Nephron progenitor cell (in vitro differentiated cells): ENCODE measurements at regions not wholly inside any gene's neighbourhood (a gene's known extent, or its start where the extent isn't known, plus 50 kb on each side); places are given as distances from the start of the nearest gene placed in this dataset.

Source experiments
- DNase-seq: peaks from one replicate; pipeline ENCODE4 v3.0.0; 2021
- H3K27ac Mint-ChIP-seq: 2 replicates; pipeline ENCODE4 v1.8.0; 2021; ENCODE audit warnings: mild to moderate bottlenecking, moderate library complexity, mixed read lengths
- H3K27me3 Mint-ChIP-seq: 2 replicates; pipeline ENCODE4 v1.8.0; 2021; ENCODE audit warnings: mild to moderate bottlenecking, low read depth, mixed read lengths; ENCODE audit not compliant: poor library complexity
- H3K36me3 Mint-ChIP-seq: 2 replicates; pipeline ENCODE4 v1.8.0; 2021; ENCODE audit warnings: low read depth, mixed read lengths
- H3K4me1 Mint-ChIP-seq: 2 replicates; pipeline ENCODE4 v1.8.0; 2021; ENCODE audit warnings: mixed read lengths
- H3K4me3 Mint-ChIP-seq: 2 replicates; pipeline ENCODE4 v1.8.0; 2021; ENCODE audit warnings: mild to moderate bottlenecking, moderate library complexity, mixed read lengths
- H3K9me3 Mint-ChIP-seq: 2 replicates; pipeline ENCODE4 v1.8.0; 2021; ENCODE audit warnings: mild to moderate bottlenecking, moderate library complexity, mixed read lengths
- CTCF ChIP-seq: fragments of 200-600 bp; sonication (generic); IDR thresholded peaks from 2 replicates; pipeline ENCODE4 v1.5.0; 2021; ENCODE audit warnings: antibody characterized with exemption

GRCh38 chr1:164240081-164240480 lies 318.9 kb upstream of the PBX1 start:
- H3K4me3 Mint-ChIP-seq = no peak overlapping the region
- H3K4me1 Mint-ChIP-seq = no peaks in the 10 kb centered on the region
- DNase-seq = no peak
- H3K27ac Mint-ChIP-seq = no peak overlapping the region
- H3K36me3 Mint-ChIP-seq = no peaks in the 10 kb centered on the region
- H3K9me3 Mint-ChIP-seq = peaks cover 3% of the 10 kb centered on the region
- peaks cover 3% of the 10 kb centered on the region for H3K27me3 Mint-ChIP-seq
- no peak for TF ChIP-seq CTCF

- Mint-ChIP-seq H3K36me3 (no peaks in the 10 kb centered on the region), H3K27ac (no peak overlapping the region), H3K4me1 (no peaks in the 10 kb centered on the region), H3K4me3 (no peak overlapping the region), H3K27me3 (peaks cover 5% of the 10 kb centered on the region), H3K9me3 (peaks cover 33% of the 10 kb centered on the region)
- no peak for TF ChIP-seq CTCF
- DNase-seq = no peak
Observed at GRCh38 chr1:164250365-164250764, 308.6 kb upstream of the PBX1 start.

- Mint-ChIP-seq H3K27me3 (peaks cover 4% of the 10 kb centered on the region), H3K27ac (no peak overlapping the region), H3K4me1 (peaks cover 6% of the 10 kb centered on the region), H3K4me3 (no peak overlapping the region), H3K36me3 (no peaks in the 10 kb centered on the region), H3K9me3 (peaks cover 12% of the 10 kb centered on the region)
- DNase-seq = no peak
- no peak for TF ChIP-seq CTCF
Observed at GRCh38 chr1:164256456-164256855, 302.5 kb upstream of the PBX1 start.

- TF ChIP-seq CTCF = no peak
- Mint-ChIP-seq H3K27me3 (peaks cover 8% of the 10 kb centered on the region), H3K9me3 (no peaks in the 10 kb centered on the region), H3K4me1 (peaks cover 19% of the 10 kb centered on the region), H3K4me3 (no peak overlapping the region), H3K27ac (no peak overlapping the region), H3K36me3 (no peaks in the 10 kb centered on the region)
- DNase-seq = no peak
Observed at GRCh38 chr1:164261691-164262240, 297.2 kb upstream of the PBX1 start.

GRCh38 chr1:164263540-164263939 lies 295.4 kb upstream of the PBX1 start:
- no peaks in the 10 kb centered on the region for H3K36me3 Mint-ChIP-seq
- H3K27ac Mint-ChIP-seq = no peak overlapping the region
- H3K9me3 Mint-ChIP-seq = no peaks in the 10 kb centered on the region
- no peak for DNase-seq
- no peak overlapping the region for H3K4me3 Mint-ChIP-seq
- no peak for TF ChIP-seq CTCF
- peaks cover 24% of the 10 kb centered on the region for H3K4me1 Mint-ChIP-seq
- peaks cover 8% of the 10 kb centered on the region for H3K27me3 Mint-ChIP-seq

GRCh38 chr1:164265232-164265631 lies 293.8 kb upstream of the PBX1 start:
- DNase-seq = no peak
- Mint-ChIP-seq H3K27ac (no peak overlapping the region), H3K36me3 (no peaks in the 10 kb centered on the region), H3K4me1 (peaks cover 23% of the 10 kb centered on the region), H3K27me3 (peaks cover 8% of the 10 kb centered on the region), H3K4me3 (no peak overlapping the region), H3K9me3 (no peaks in the 10 kb centered on the region)
- no peak for TF ChIP-seq CTCF
